Type B pancreatic cell (in vitro differentiated cells): ENCODE measurements at regions not wholly inside any gene's neighbourhood (a gene's known extent, or its start where the extent isn't known, plus 50 kb on each side); places are given as distances from the start of the nearest gene placed in this dataset.

Experiments
- DNase-seq: peaks from one replicate; pipeline ENCODE4 v3.0.0; 2021; ENCODE audit warnings: mixed read lengths; ENCODE audit not compliant: unreplicated experiment; ENCODE audit errors: extremely low spot score
- H3K27ac Mint-ChIP-seq: 2 replicates; pipeline ENCODE4 v1.8.0; 2021; ENCODE audit warnings: mild to moderate bottlenecking, mixed read lengths
- H3K27me3 Mint-ChIP-seq: 2 replicates; pipeline ENCODE4 v1.8.0; 2021; ENCODE audit warnings: mixed read lengths
- H3K36me3 Mint-ChIP-seq: 2 replicates; pipeline ENCODE4 v1.8.0; 2021; ENCODE audit warnings: mixed read lengths
- H3K4me1 Mint-ChIP-seq: one replicate; pipeline ENCODE4 v1.8.0; 2021; ENCODE audit warnings: mixed read lengths; ENCODE audit not compliant: unreplicated experiment
- H3K4me3 Mint-ChIP-seq: 2 replicates; pipeline ENCODE4 v1.8.0; 2021; ENCODE audit warnings: mild to moderate bottlenecking, mixed read lengths
- H3K9me3 Mint-ChIP-seq: 2 replicates; pipeline ENCODE4 v1.8.0; 2021; ENCODE audit warnings: mixed read lengths
- CTCF ChIP-seq: fragments of 200-600 bp; sonication (generic); conservative IDR thresholded peaks from 2 replicates; pipeline ENCODE4 v1.5.0; 2021; ENCODE audit warnings: antibody characterized with exemption, mild to moderate bottlenecking

GRCh38 chr3:95280711-95281352, 1218.0 kb downstream of the NSUN3 start:
- Mint-ChIP-seq H3K4me1 (peaks cover 7% of the 10 kb centered on the region), H3K27me3 (no peaks in the 10 kb centered on the region), H3K4me3 (no peak overlapping the region), H3K9me3 (no peaks in the 10 kb centered on the region), H3K27ac (no peak overlapping the region), H3K36me3 (no peaks in the 10 kb centered on the region)
- no peak for TF ChIP-seq CTCF
- no peak for DNase-seq

GRCh38 chr3:95289295-95289694, 1226.4 kb downstream of the NSUN3 start:
- H3K4me3 Mint-ChIP-seq = no peak overlapping the region
- peaks cover 4% of the 10 kb centered on the region for H3K9me3 Mint-ChIP-seq
- H3K4me1 Mint-ChIP-seq = no peaks in the 10 kb centered on the region
- H3K36me3 Mint-ChIP-seq = no peaks in the 10 kb centered on the region
- DNase-seq = no peak
- no peak overlapping the region for H3K27ac Mint-ChIP-seq
- H3K27me3 Mint-ChIP-seq = no peaks in the 10 kb centered on the region
- no peak for TF ChIP-seq CTCF

- no peaks in the 10 kb centered on the region for H3K36me3 Mint-ChIP-seq
- H3K27me3 Mint-ChIP-seq = no peaks in the 10 kb centered on the region
- no peak for DNase-seq
- no peaks in the 10 kb centered on the region for H3K4me1 Mint-ChIP-seq
- H3K4me3 Mint-ChIP-seq = no peak overlapping the region
- no peak for TF ChIP-seq CTCF
- no peak overlapping the region for H3K27ac Mint-ChIP-seq
- H3K9me3 Mint-ChIP-seq = no peaks in the 10 kb centered on the region
Observed at GRCh38 chr3:95297581-95297980, 1234.7 kb downstream of the NSUN3 start.

GRCh38 chr3:95302044-95302443, 1239.2 kb downstream of the NSUN3 start:
- H3K4me3 Mint-ChIP-seq = no peak overlapping the region
- no peaks in the 10 kb centered on the region for H3K4me1 Mint-ChIP-seq
- no peaks in the 10 kb centered on the region for H3K9me3 Mint-ChIP-seq
- no peak overlapping the region for H3K27ac Mint-ChIP-seq
- no peak for TF ChIP-seq CTCF
- no peak for DNase-seq
- H3K27me3 Mint-ChIP-seq = no peaks in the 10 kb centered on the region
- H3K36me3 Mint-ChIP-seq = no peaks in the 10 kb centered on the region

- H3K27me3 Mint-ChIP-seq = no peaks in the 10 kb centered on the region
- H3K9me3 Mint-ChIP-seq = peaks cover 5% of the 10 kb centered on the region
- H3K4me3 Mint-ChIP-seq = no peak overlapping the region
- no peak for TF ChIP-seq CTCF
- H3K4me1 Mint-ChIP-seq = no peaks in the 10 kb centered on the region
- no peaks in the 10 kb centered on the region for H3K36me3 Mint-ChIP-seq
- no peak overlapping the region for H3K27ac Mint-ChIP-seq
- no peak for DNase-seq
Observed at GRCh38 chr3:95310560-95310959, 1247.7 kb downstream of the NSUN3 start.

GRCh38 chr3:95311272-95311671, 1248.4 kb downstream of the NSUN3 start:
- peaks cover 5% of the 10 kb centered on the region for H3K9me3 Mint-ChIP-seq
- H3K36me3 Mint-ChIP-seq = no peaks in the 10 kb centered on the region
- no peaks in the 10 kb centered on the region for H3K27me3 Mint-ChIP-seq
- TF ChIP-seq CTCF = no peak
- H3K4me1 Mint-ChIP-seq = no peaks in the 10 kb centered on the region
- H3K27ac Mint-ChIP-seq = no peak overlapping the region
- DNase-seq = no peak
- H3K4me3 Mint-ChIP-seq = no peak overlapping the region
